AG10803 (cell line): ENCODE measurements at regions not wholly inside any gene's neighbourhood (a gene's known extent, or its start where the extent isn't known, plus 50 kb on each side); places are given as distances from the start of the nearest gene placed in this dataset.

Experiments
- DNase-seq: peaks from one replicate; pipeline ENCODE4 v3.0.0; 2010; ENCODE audit warnings: low read depth
- H3K4me3 ChIP-seq: 2 replicates; pipeline ENCODE4 v1.5.1; 2011; ENCODE audit warnings: mild to moderate bottlenecking, low read length, control low read depth
- CTCF ChIP-seq: conservative IDR thresholded peaks from 2 replicates; pipeline ENCODE4 v1.5.1; 2011; ENCODE audit warnings: mild to moderate bottlenecking, low read length, control low read depth, inconsistent platforms

- no peak for DNase-seq
- no peak for TF ChIP-seq CTCF
These were observed 375.7 kb upstream of the DYNLRB2 start for GRCh38 chr16:80164966-80165550.

GRCh38 chr16:80163339-80163738 lies 377.5 kb upstream of the DYNLRB2 start:
- no peak for DNase-seq
- TF ChIP-seq CTCF: no peak
- H3K4me3 ChIP-seq: no peak overlapping the region

More at GRCh38 chr16:80164966-80165550, 375.7 kb upstream of the DYNLRB2 start:
- H3K4me3 ChIP-seq: no peak overlapping the region

- DNase-seq: no peak
- TF ChIP-seq CTCF: no peak
- no peak overlapping the region for H3K4me3 ChIP-seq
These were observed 378.7 kb upstream of the DYNLRB2 start for GRCh38 chr16:80161799-80162739.

- DNase-seq: peak; percentile 74
- TF ChIP-seq CTCF: no peak
- H3K4me3 ChIP-seq: no peak overlapping the region
These were observed 382.0 kb upstream of the DYNLRB2 start for GRCh38 chr16:80158766-80159165.

GRCh38 chr16:80151722-80152111 lies 389.1 kb upstream of the DYNLRB2 start:
- H3K4me3 ChIP-seq: no peak overlapping the region
- DNase-seq: peak; percentile 48
- TF ChIP-seq CTCF: no peak

- peak; percentile 90 for DNase-seq
- no peak for TF ChIP-seq CTCF
- H3K4me3 ChIP-seq: no peak overlapping the region
These were observed 389.6 kb upstream of the DYNLRB2 start for GRCh38 chr16:80150978-80151721.
